Caco-2 (cell line): ENCODE measurements at regions not wholly inside any gene's neighbourhood (a gene's known extent, or its start where the extent isn't known, plus 50 kb on each side); places are given as distances from the start of the nearest gene placed in this dataset.

Experiments used
- BruUV-seq: library from RNA; stranded (reverse); fragments of 400-500 nt; replicated peaks from 2 replicates; lab custom pipeline; 2021; lab: Mats Ljungman, UMichigan
- CTCF ChIA-PET: fragments of 300-600 bp; sonication (Branson Sonifier 250); formaldehyde crosslinking; loops from one replicate; lab custom pipeline; 2022; ENCODE audit warnings: antibody characterized with exemption; lab: Charles Lee
- POLR2A ChIA-PET: fragments of 300-600 bp; sonication (Branson Sonifier 250); formaldehyde crosslinking; loops from one replicate; lab custom pipeline; 2022; ENCODE audit warnings: antibody characterized with exemption; lab: Charles Lee
- DNase-seq, 2 experiments: peaks; one replicate each; pipeline versions ENCODE4 v3.0.0 to v3.0.0-alpha.2; 2020 to 2022
- H3K27me3 ChIP-seq: replicated peaks from 2 replicates; pipeline ENCODE4 v1.6.0; 2011; ENCODE audit warnings: low read length; ENCODE audit not compliant: control insufficient read depth, insufficient read depth
- H3K36me3 ChIP-seq: 2 replicates; pipeline ENCODE4 v1.5.1; 2011; ENCODE audit warnings: low read length; ENCODE audit not compliant: control insufficient read depth, insufficient read depth
- H3K4me1 ChIP-seq: fragments of 250-450 bp; sonication (Bioruptor Pico); 2 replicates; pipeline ENCODE4 v1.5.1; 2020; ENCODE audit warnings: mild to moderate bottlenecking
- H3K4me3 ChIP-seq: 2 replicates; pipeline ENCODE4 v1.5.1; 2011; ENCODE audit warnings: low read depth, mild to moderate bottlenecking, control low read depth, low read length
- H3K9me3 ChIP-seq: fragments of 250-450 bp; sonication (Bioruptor Pico); 2 replicates; pipeline ENCODE4 v1.5.1; 2020; ENCODE audit warnings: mild to moderate bottlenecking, moderate library complexity
- H3K27ac Mint-ChIP-seq: one replicate; pipeline ENCODE4 v1.8.0; 2022; ENCODE audit warnings: mixed read lengths; ENCODE audit not compliant: unreplicated experiment
- H3K27me3 Mint-ChIP-seq: one replicate; pipeline ENCODE4 v1.8.0; 2022; ENCODE audit warnings: mixed read lengths; ENCODE audit not compliant: insufficient read depth, unreplicated experiment
- H3K36me3 Mint-ChIP-seq: one replicate; pipeline ENCODE4 v1.8.0; 2022; ENCODE audit warnings: mild to moderate bottlenecking, mixed read lengths; ENCODE audit not compliant: insufficient read depth, unreplicated experiment
- H3K4me1 Mint-ChIP-seq: one replicate; pipeline ENCODE4 v1.8.0; 2022; ENCODE audit warnings: low read depth, mixed read lengths; ENCODE audit not compliant: unreplicated experiment
- H3K4me3 Mint-ChIP-seq: one replicate; pipeline ENCODE4 v1.8.0; 2022; ENCODE audit warnings: mild to moderate bottlenecking, moderate library complexity, mixed read lengths; ENCODE audit not compliant: unreplicated experiment
- H3K9me3 Mint-ChIP-seq: one replicate; pipeline ENCODE4 v1.8.0; 2022; ENCODE audit warnings: mixed read lengths; ENCODE audit not compliant: unreplicated experiment
- intact Hi-C: fragments of 100-400 bp; cut with micrococcal nuclease; formaldehyde crosslinking; loops from one replicate; pipeline ENCODE4 v1.10.0; 2022; ENCODE audit not compliant: unreplicated experiment
- TF ChIP-seq, protein P1 (sequence below), 2 experiments: fragments of 200-600 bp in 1 of 2; IDR thresholded peaks; 1 replicate in 1 of 2; 2 replicates in 1 of 2; pipeline versions ENCODE4 v1.5.1 to v1.8.0; 2011 to 2022; ENCODE audit warnings: antibody characterized with exemption in 1 of 2, control low read depth in 1 of 2, inconsistent platforms in 1 of 2, low read depth in 1 of 2, low read length in 1 of 2, mild to moderate bottlenecking in 1 of 2, moderate library complexity in 1 of 2; ENCODE audit not compliant: insufficient read depth in 1 of 2, severe bottlenecking in 1 of 2, unreplicated experiment in 1 of 2

- intact Hi-C loops: no loop called here
- H3K4me3 Mint-ChIP-seq: no peak overlapping the region
- POLR2A ChIA-PET: no interaction called here
- BruUV-seq: no TSS peak
- TF ChIP-seq, protein P1, sequence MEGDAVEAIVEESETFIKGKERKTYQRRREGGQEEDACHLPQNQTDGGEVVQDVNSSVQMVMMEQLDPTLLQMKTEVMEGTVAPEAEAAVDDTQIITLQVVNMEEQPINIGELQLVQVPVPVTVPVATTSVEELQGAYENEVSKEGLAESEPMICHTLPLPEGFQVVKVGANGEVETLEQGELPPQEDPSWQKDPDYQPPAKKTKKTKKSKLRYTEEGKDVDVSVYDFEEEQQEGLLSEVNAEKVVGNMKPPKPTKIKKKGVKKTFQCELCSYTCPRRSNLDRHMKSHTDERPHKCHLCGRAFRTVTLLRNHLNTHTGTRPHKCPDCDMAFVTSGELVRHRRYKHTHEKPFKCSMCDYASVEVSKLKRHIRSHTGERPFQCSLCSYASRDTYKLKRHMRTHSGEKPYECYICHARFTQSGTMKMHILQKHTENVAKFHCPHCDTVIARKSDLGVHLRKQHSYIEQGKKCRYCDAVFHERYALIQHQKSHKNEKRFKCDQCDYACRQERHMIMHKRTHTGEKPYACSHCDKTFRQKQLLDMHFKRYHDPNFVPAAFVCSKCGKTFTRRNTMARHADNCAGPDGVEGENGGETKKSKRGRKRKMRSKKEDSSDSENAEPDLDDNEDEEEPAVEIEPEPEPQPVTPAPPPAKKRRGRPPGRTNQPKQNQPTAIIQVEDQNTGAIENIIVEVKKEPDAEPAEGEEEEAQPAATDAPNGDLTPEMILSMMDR (IDR thresholded peaks at IDR 0.05; ENCODE audit: insufficient read depth in 1 of 2, low read depth in 1 of 2, low read length in 1 of 2, severe bottlenecking in 1 of 2, unreplicated experiment in 1 of 2): no peak
- H3K4me1 Mint-ChIP-seq: peaks cover 6% of the 10 kb centered on the region
- H3K4me1 ChIP-seq: no peaks in the 10 kb centered on the region
- no peak overlapping the region for H3K4me3 ChIP-seq
- peaks cover 5% of the 10 kb centered on the region for H3K27me3 Mint-ChIP-seq
- no peaks in the 10 kb centered on the region for H3K9me3 ChIP-seq
- H3K9me3 Mint-ChIP-seq: no peaks in the 10 kb centered on the region
- H3K27me3 ChIP-seq: no peaks in the 10 kb centered on the region
- H3K36me3 ChIP-seq: no peaks in the 10 kb centered on the region
- DNase-seq: no peak
- no peak overlapping the region for H3K27ac Mint-ChIP-seq
- H3K36me3 Mint-ChIP-seq: no peaks in the 10 kb centered on the region
- CTCF ChIA-PET: no interaction called here
Observed at GRCh38 chr9:116020146-116020545, 133.4 kb upstream of the PAPPA start.

GRCh38 chr9:116020801-116021200 is 132.8 kb upstream of the PAPPA start:
- intact Hi-C loops: no loop called here
- H3K4me1 Mint-ChIP-seq: peaks cover 6% of the 10 kb centered on the region
- H3K27me3 ChIP-seq: no peaks in the 10 kb centered on the region
- ChIA-PET POLR2A (no interaction called here), CTCF (no interaction called here)
- no peak overlapping the region for H3K27ac Mint-ChIP-seq
- H3K4me3 ChIP-seq: no peak overlapping the region
- H3K4me3 Mint-ChIP-seq: no peak overlapping the region
- peaks cover 8% of the 10 kb centered on the region for H3K27me3 Mint-ChIP-seq
- BruUV-seq: no TSS peak
- DNase-seq: no peak
- TF ChIP-seq, protein P1 (IDR thresholded peaks at IDR 0.05; ENCODE audit: insufficient read depth in 1 of 2, low read depth in 1 of 2, low read length in 1 of 2, severe bottlenecking in 1 of 2, unreplicated experiment in 1 of 2): no peak
- no peaks in the 10 kb centered on the region for H3K36me3 ChIP-seq
- H3K36me3 Mint-ChIP-seq: no peaks in the 10 kb centered on the region
- H3K9me3 Mint-ChIP-seq: no peaks in the 10 kb centered on the region
- no peaks in the 10 kb centered on the region for H3K4me1 ChIP-seq
- no peaks in the 10 kb centered on the region for H3K9me3 ChIP-seq

DNA sequence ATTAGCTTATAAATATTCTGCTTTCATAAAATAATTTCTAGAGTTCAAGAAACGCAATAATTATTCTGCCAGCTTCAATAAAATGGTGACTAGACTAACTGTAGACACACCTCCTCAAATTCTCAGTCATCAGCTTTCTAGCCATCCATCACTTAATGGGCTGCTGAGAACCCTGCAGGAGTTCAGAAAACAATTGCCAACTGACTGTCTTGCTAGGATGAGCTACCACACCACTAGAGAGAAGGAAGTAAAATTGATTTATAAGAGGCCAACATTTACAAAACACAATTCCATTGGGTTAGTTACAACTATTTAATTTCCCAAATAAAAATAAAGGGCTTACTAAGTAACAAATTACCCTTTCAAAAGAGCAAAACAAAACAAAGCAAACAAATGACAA is 126.5 kb upstream of the PAPPA start:
- no TSS peak for BruUV-seq
- no peaks in the 10 kb centered on the region for H3K9me3 ChIP-seq
- TF ChIP-seq, protein P1 (IDR thresholded peaks at IDR 0.05; ENCODE audit: insufficient read depth in 1 of 2, low read depth in 1 of 2, low read length in 1 of 2, severe bottlenecking in 1 of 2, unreplicated experiment in 1 of 2): no peak
- Mint-ChIP-seq H3K27ac (no peak overlapping the region), H3K27me3 (peaks cover 6% of the 10 kb centered on the region), H3K4me3 (no peak overlapping the region), H3K9me3 (peaks cover 10% of the 10 kb centered on the region), H3K4me1 (no peaks in the 10 kb centered on the region), H3K36me3 (no peaks in the 10 kb centered on the region)
- no peaks in the 10 kb centered on the region for H3K27me3 ChIP-seq
- no peak for DNase-seq
- ChIA-PET POLR2A (no interaction called here), CTCF (no interaction called here)
- no peaks in the 10 kb centered on the region for H3K4me1 ChIP-seq
- intact Hi-C loops: no loop called here
- H3K4me3 ChIP-seq: no peak overlapping the region
- H3K36me3 ChIP-seq: no peaks in the 10 kb centered on the region
